K562 (cell line): ENCODE measurements at regions not wholly inside any gene's neighbourhood (a gene's known extent, or its start where the extent isn't known, plus 50 kb on each side); places are given as distances from the start of the nearest gene placed in this dataset.

ENCODE experiments used
- ATAC-seq: fragments of 200-7000 bp; cut with Tn5 transposase; 3 replicates; pipeline ENCODE4 v1.9.1; 2020; ENCODE audit warnings: moderate library complexity
- BruUV-seq: library from RNA; stranded (reverse); fragments of 400-500 nt; replicated peaks from 2 replicates; lab custom pipeline; 2021; lab: Mats Ljungman, UMichigan
- CTCF ChIA-PET: fragments of 300-600 bp; formaldehyde crosslinking; extraction: SDS; loops from one replicate; lab custom pipeline; 2021; ENCODE audit warnings: low intra/inter-chr PET ratio; lab: Yijun Ruan, JAX
- POLR2A ChIA-PET: fragments of 300-600, 350-650 bp; sonication (Branson Sonifier 250); formaldehyde crosslinking; extraction: SDS; loops from one replicate; lab custom pipeline; 2021; ENCODE audit warnings: antibody characterized with exemption, inconsistent platforms; lab: Yijun Ruan, JAX
- DNase-seq, 4 experiments: peaks; one replicate each; pipeline versions ENCODE4 v3.0.0 to v3.0.0-alpha.2; 2011 to 2018; ENCODE audit warnings: low spot score in 3 of 4, mixed read lengths in 3 of 4; ENCODE audit errors: extremely low read depth in 1 of 4
- FAIRE-seq: peaks from 2 replicates; lab custom pipeline; 2011; peaks lifted over from hg19 to GRCh38; lab: Jason Lieb, UNC
- H2AFZ ChIP-seq: 2 replicates; pipeline ENCODE4 v1.6.0; 2011; ENCODE audit warnings: low read depth, low read length, control low read depth, inconsistent platforms
- H3K27ac ChIP-seq: fragments of 200-600 bp; 3 replicates; pipeline ENCODE4 v1.8.0; 2011; ENCODE audit warnings: low read depth, mild to moderate bottlenecking, control low read depth, inconsistent platforms, low read length, moderate library complexity, mixed read lengths; ENCODE audit errors: extremely low read depth
- H3K27me3 ChIP-seq, 2 experiments: fragments of 300-600 bp in 1 of 2; 2 replicates in 1 of 2; 3 replicates in 1 of 2; pipeline versions ENCODE4 v1.6.0 to v1.8.0; 2011; ENCODE audit warnings: inconsistent platforms in 2 of 2, low read length in 2 of 2, mild to moderate bottlenecking in 1 of 2, mixed read lengths in 1 of 2, moderate library complexity in 1 of 2; ENCODE audit not compliant: control insufficient read depth in 2 of 2, insufficient read depth in 2 of 2
- H3K36me3 ChIP-seq: fragments of 300-600 bp; 3 replicates; pipeline ENCODE4 v1.8.0; 2011; ENCODE audit warnings: mild to moderate bottlenecking, low read length, inconsistent platforms; ENCODE audit not compliant: control insufficient read depth, insufficient read depth
- H3K4me1 ChIP-seq, 2 experiments: fragments of 200-600 bp in 1 of 2; replicated peaks in 1 of 2; 2 replicates in 1 of 2; 3 replicates in 1 of 2; pipeline versions ENCODE4 v1.5.1 to v1.8.0; 2011; ENCODE audit warnings: inconsistent platforms in 2 of 2, low read length in 2 of 2, mild to moderate bottlenecking in 1 of 2, mixed read lengths in 1 of 2, moderate library complexity in 1 of 2; ENCODE audit not compliant: control insufficient read depth in 2 of 2, insufficient read depth in 2 of 2
- H3K4me2 ChIP-seq: 2 replicates; pipeline ENCODE4 v1.6.1; 2011; ENCODE audit warnings: low read length, control low read depth, inconsistent platforms, mixed read lengths; ENCODE audit not compliant: insufficient read depth
- H3K4me3 ChIP-seq: fragments of 200-600 bp; sonication (generic), shearing (Covaris generic); 2 replicates; pipeline ENCODE4 v1.5.1; 2016; ENCODE audit warnings: control low read depth, inconsistent platforms
- H3K79me2 ChIP-seq: fragments of 200-600 bp; 3 replicates; pipeline ENCODE4 v1.8.0; 2011; ENCODE audit warnings: low read length, inconsistent platforms; ENCODE audit not compliant: control insufficient read depth, insufficient read depth
- H3K9ac ChIP-seq, 2 experiments: 2 replicates each; pipeline versions ENCODE4 v1.6.0 to v1.6.1; 2011; ENCODE audit warnings: low read depth in 2 of 2, low read length in 2 of 2, control low read depth in 1 of 2, inconsistent platforms in 1 of 2, mild to moderate bottlenecking in 1 of 2, mixed read lengths in 1 of 2; ENCODE audit not compliant: insufficient read depth in 1 of 2
- H3K9me1 ChIP-seq: one replicate; pipeline ENCODE4 v1.6.0; 2011; ENCODE audit warnings: inconsistent platforms, mild to moderate bottlenecking, low read length, moderate library complexity; ENCODE audit not compliant: control insufficient read depth, insufficient read depth
- H3K9me3 ChIP-seq: replicated peaks from 2 replicates; pipeline ENCODE4 v1.5.1; 2011; ENCODE audit warnings: low read depth, low read length, inconsistent platforms; ENCODE audit not compliant: control insufficient read depth, insufficient read depth
- H4K20me1 ChIP-seq: replicated peaks from 2 replicates; pipeline ENCODE4 v1.6.1; 2011; ENCODE audit warnings: low read length, inconsistent platforms, mixed read lengths; ENCODE audit not compliant: control insufficient read depth, insufficient read depth
- CSDE1 ChIP-seq, 2 experiments: fragments of 450-650 bp; IDR thresholded peaks; 2 replicates each; pipeline ENCODE4 v1.6.1; 2016; ENCODE audit warnings: mild to moderate bottlenecking in 1 of 2
- FOXO4 ChIP-seq: fragments of 450-650 bp; formaldehyde crosslinking; IDR thresholded peaks from 2 replicates; pipeline ENCODE4 v1.4.0; 2020; ENCODE audit warnings: mild to moderate bottlenecking, moderate library complexity
- HNRNPUL1 ChIP-seq: fragments of 200-400 bp; formaldehyde crosslinking; IDR thresholded peaks from 2 replicates; pipeline ENCODE4 v1.6.1; 2017; ENCODE audit warnings: low read length
- PBX2 ChIP-seq, 2 experiments: IDR thresholded peaks in 1 of 2; conservative IDR thresholded peaks in 1 of 2; 2 replicates each; pipeline ENCODE4 v1.6.1; 2016; ENCODE audit warnings: low read depth in 2 of 2, mild to moderate bottlenecking in 1 of 2, missing compliant biosample characterization in 1 of 2, missing genetic modification characterization in 1 of 2, moderate library complexity in 1 of 2
- POLR2AphosphoS5 ChIP-seq: IDR thresholded peaks from 2 replicates; pipeline ENCODE4 v1.6.1; 2011; ENCODE audit warnings: mild to moderate bottlenecking, low read depth, low read length, moderate library complexity; ENCODE audit not compliant: control insufficient read depth, insufficient read depth
- POLR2B ChIP-seq: fragments of 450-650 bp; IDR thresholded peaks from 2 replicates; pipeline ENCODE4 v1.6.1; 2018; ENCODE audit warnings: low read depth; ENCODE audit not compliant: partially characterized antibody
- TCF7 ChIP-seq: sonication (generic); IDR thresholded peaks from 2 replicates; pipeline ENCODE4 v1.6.1; 2016; ENCODE audit warnings: antibody characterized with exemption, borderline replicate concordance
- YY1 ChIP-seq, 3 experiments: IDR thresholded peaks; 2 replicates each; pipeline ENCODE4 v1.6.1; 2011; ENCODE audit warnings: low read length in 2 of 3, mild to moderate bottlenecking in 2 of 3, moderate library complexity in 2 of 3, borderline replicate concordance in 1 of 3, control low read depth in 1 of 3, low read depth in 1 of 3; ENCODE audit not compliant: insufficient read depth in 3 of 3, insufficient replicate concordance in 2 of 3, control insufficient read depth in 1 of 3, insufficient read length in 1 of 3; ENCODE audit errors: extremely low read depth in 1 of 3
- ZNF41 ChIP-seq: fragments of 250-450 bp; sonication (Bioruptor Pico); conservative IDR thresholded peaks from 2 replicates; pipeline ENCODE4 v1.4.0; 2020; ENCODE audit warnings: mild to moderate bottlenecking
- WGBS: fragments of 100-300 bp; shearing (Covaris generic); methylation state at CpG from one replicate; pipeline ENCODE4 v1.1.6; 2016; ENCODE audit warnings: low coverage, mixed read lengths; ENCODE audit not compliant: insufficient coverage; ENCODE audit errors: missing lambda C conversion rate; 5-methylcytosine and 5-hydroxymethylcytosine counted together
- in situ Hi-C: fragments of 300-500 bp; cut with MboI; formaldehyde crosslinking; loops from 4 replicates; pipeline ENCODE4 v1.15.0; 2018; ENCODE audit warnings: inconsistent platforms, mixed read lengths
- intact Hi-C: fragments of 100-400 bp; cut with micrococcal nuclease; formaldehyde crosslinking; loops from 2 replicates; pipeline ENCODE4 v1.14.2; 2022
- TF ChIP-seq, protein P1 (sequence below): fragments of 450-650 bp; IDR thresholded peaks from one replicate; pipeline ENCODE4 v1.6.1; 2018; ENCODE audit warnings: mild to moderate bottlenecking, moderate library complexity; ENCODE audit not compliant: partially characterized antibody

DNA sequence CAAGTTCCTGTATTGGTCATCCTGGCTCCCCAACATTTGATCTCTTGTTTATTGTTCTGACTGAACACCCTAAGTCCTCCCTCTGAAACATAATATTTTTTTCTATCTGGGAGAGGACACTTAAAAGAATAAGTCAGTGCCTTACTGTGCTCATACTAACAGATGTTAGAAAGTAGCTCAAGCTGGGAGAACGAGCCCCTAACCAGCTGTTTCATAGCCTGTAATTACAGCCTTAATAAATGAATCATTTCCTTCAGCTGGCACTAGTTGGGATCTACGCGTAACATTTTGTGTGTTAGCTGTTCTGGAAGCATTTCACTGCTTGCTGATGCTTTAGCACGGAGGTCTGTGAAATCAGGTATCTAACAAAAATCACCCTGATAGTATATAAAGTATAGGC is 345.9 kb upstream of the RIOK2 start:
- Histone ChIP-seq H3K36me3 (no peaks in the 10 kb centered on the region), H3K4me1 (no peaks in the 10 kb centered on the region), H3K27ac (no peak overlapping the region), H3K9me1 (no peaks in the 10 kb centered on the region), H2AFZ (no peak overlapping the region), H4K20me1 (no peaks in the 10 kb centered on the region), H3K79me2 (no peaks in the 10 kb centered on the region), H3K27me3 (no peaks in the 10 kb centered on the region), H3K4me3 (no peak overlapping the region), H3K9ac (no peak overlapping the region), H3K4me2 (no peak overlapping the region), H3K9me3 (no peaks in the 10 kb centered on the region)
- TF ChIP-seq POLR2B (no peak), ZNF41 (CRISPR knock-in tag) (no peak), POLR2AphosphoS5 (no peak), HNRNPUL1 (no peak), YY1 (IDR thresholded peaks at IDR 0.05; ENCODE audit: borderline replicate concordance in 1 of 3, control insufficient read depth in 1 of 3, extremely low read depth in 1 of 3, insufficient read depth in 3 of 3, insufficient read length in 1 of 3, insufficient replicate concordance in 2 of 3, low read depth in 1 of 3, low read length in 2 of 3) (no peak), FOXO4 (CRISPR knock-in tag) (no peak), TCF7 (no peak), PBX2 (CRISPR knock-in tag; IDR thresholded peaks at IDR 0.05; ENCODE audit: low read depth) (no peak), PBX2 (tag; conservative IDR thresholded peaks at IDR 0.05; ENCODE audit: low read depth) (no peak), CSDE1 (IDR thresholded peaks at IDR 0.05) (no peak)
- TF ChIP-seq, protein P1, sequence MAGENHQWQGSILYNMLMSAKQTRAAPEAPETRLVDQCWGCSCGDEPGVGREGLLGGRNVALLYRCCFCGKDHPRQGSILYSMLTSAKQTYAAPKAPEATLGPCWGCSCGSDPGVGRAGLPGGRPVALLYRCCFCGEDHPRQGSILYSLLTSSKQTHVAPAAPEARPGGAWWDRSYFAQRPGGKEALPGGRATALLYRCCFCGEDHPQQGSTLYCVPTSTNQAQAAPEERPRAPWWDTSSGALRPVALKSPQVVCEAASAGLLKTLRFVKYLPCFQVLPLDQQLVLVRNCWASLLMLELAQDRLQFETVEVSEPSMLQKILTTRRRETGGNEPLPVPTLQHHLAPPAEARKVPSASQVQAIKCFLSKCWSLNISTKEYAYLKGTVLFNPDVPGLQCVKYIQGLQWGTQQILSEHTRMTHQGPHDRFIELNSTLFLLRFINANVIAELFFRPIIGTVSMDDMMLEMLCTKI: no peak
- CTCF ChIA-PET: interaction anchor here (0.5 kb wide), 1 partner anchor 33 kb away, joined by 3 read pairs; no protein-coding TSS in a partner anchor
- POLR2A ChIA-PET: no interaction called here
- DNase-seq (no peak), FAIRE-seq (no peak), ATAC-seq (no peak)
- in situ Hi-C loops: no loop called here
- BruUV-seq: no TSS peak
- WGBS: 2% methylated on average over 4 of the region's 4 CpGs
- intact Hi-C loops: no loop called here
